Pancreas (tissue), 10 donors: ENCODE measurements at regions not wholly inside any gene's neighbourhood (a gene's known extent, or its start where the extent isn't known, plus 50 kb on each side); places are given as distances from the start of the nearest gene placed in this dataset.

ENCODE experiments used
- ATAC-seq, 4 donors: fragments of 200-7000 bp; cut with Tn5 transposase; one replicate each; pipeline versions ENCODE4 v1.8.0 to v1.9.1; 2020; ENCODE audit warnings: mild to moderate bottlenecking in 4 of 4, moderate library complexity in 4 of 4
- DNase-seq, 6 donors: peaks; one replicate each; pipeline ENCODE4 v3.0.0-alpha.2; 2020
- FAIRE-seq: peaks from 2 replicates; lab custom pipeline; 2012; peaks lifted over from hg19 to GRCh38; lab: Jason Lieb, UNC
- H3K27ac ChIP-seq, 4 donors: fragments of 200-600 bp; sonication (generic); 1 replicate in 3 of 4; 2 replicates in 1 of 4; pipeline versions ENCODE4 v1.5.0 to v1.8.0; 2020
- H3K27me3 ChIP-seq, 4 donors: fragments of 200-600 bp; one replicate each; pipeline ENCODE4 v1.8.0; 2021
- H3K36me3 ChIP-seq, 3 donors: fragments of 200-600 bp; sonication (generic) in 1 of 3; one replicate each; pipeline versions ENCODE4 v1.5.0 to v1.8.0; 2020 to 2021
- H3K4me1 ChIP-seq, 3 donors: fragments of 200-600 bp; one replicate each; pipeline ENCODE4 v1.8.0; 2021
- H3K4me3 ChIP-seq, 4 donors: fragments of 200-600 bp; sonication (generic) in 2 of 4; one replicate each; pipeline versions ENCODE4 v1.5.0 to v1.8.0; 2020 to 2021
- H3K9me3 ChIP-seq, 4 donors: fragments of 200-600 bp; one replicate each; pipeline ENCODE4 v1.8.0; 2021
- WGBS, 2 donors: extraction: QIAGEN DNeasy Blood & Tissue Kit; methylation state at CpG; one replicate each; pipeline ENCODE4 v1.1.7; 2013; 5-methylcytosine and 5-hydroxymethylcytosine counted together
- intact Hi-C, 3 donors: fragments of 100-400 bp; cut with DNase I; formaldehyde crosslinking; loops; one replicate each; pipeline versions ENCODE4 v1.11.1 to v1.14.2; 2022
- TF ChIP-seq, protein P1 (sequence below), 4 donors: fragments of 200-600 bp; sonication (generic) in 3 of 4; IDR thresholded peaks; one replicate each; pipeline versions ENCODE4 v1.5.0 to v1.8.0; 2021; ENCODE audit warnings: antibody characterized with exemption in 4 of 4
- donor health status: healthy with polysubstance abuse.
- donor health status: DM: no; HTN: no; CAD: no; lungs with moderate emphysema.
- donor health status: DM: no; HTN: no; CAD: no.
- donor health status: control.
- donor health status: control.
- donor health status: Bipolar disorder and iron deficiency.
- donor health status: DM: yes; HTN: yes; CAD: no.
- donor health status: DM: no; HTN: no; CAD: no.
- donor health status: DM: no; HTN: no; CAD: no.
- donor health status: DM: yes; HTN: yes; CAD: no.

DNA sequence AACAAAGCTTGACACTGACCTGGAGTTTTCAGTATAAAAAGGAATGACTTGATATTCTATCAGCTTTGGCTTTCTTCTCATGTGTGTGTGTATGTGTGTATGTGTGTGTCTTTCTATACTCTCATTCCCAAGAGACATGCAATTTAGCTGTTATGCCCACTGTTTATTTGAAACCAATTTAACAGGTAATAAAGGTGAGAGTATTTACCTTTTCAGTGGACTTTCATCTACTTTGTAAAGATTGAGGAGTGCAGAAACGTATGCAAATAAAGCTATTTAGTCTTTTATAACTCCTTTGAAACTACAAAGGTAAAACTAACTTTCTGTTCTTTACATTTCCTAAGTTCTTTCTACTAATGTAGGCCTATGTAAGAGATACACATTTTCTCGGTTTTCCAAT is 103.5 kb upstream of the HS3ST5 start:
- DNase-seq (no peak), ATAC-seq (no peak), FAIRE-seq (no peak)
- H3K9me3 ChIP-seq = no peaks in the 10 kb centered on the region
- WGBS, 2 donors = 59 to 63% methylated on average over 2 of the region's 2 CpGs
- intact Hi-C loops = no loop called here
- H3K4me1 ChIP-seq = no peaks in the 10 kb centered on the region
- no peak overlapping the region for H3K4me3 ChIP-seq
- no peaks in the 10 kb centered on the region for H3K36me3 ChIP-seq
- no peak overlapping the region for H3K27ac ChIP-seq
- no peaks in the 10 kb centered on the region for H3K27me3 ChIP-seq
- TF ChIP-seq, protein P1, sequence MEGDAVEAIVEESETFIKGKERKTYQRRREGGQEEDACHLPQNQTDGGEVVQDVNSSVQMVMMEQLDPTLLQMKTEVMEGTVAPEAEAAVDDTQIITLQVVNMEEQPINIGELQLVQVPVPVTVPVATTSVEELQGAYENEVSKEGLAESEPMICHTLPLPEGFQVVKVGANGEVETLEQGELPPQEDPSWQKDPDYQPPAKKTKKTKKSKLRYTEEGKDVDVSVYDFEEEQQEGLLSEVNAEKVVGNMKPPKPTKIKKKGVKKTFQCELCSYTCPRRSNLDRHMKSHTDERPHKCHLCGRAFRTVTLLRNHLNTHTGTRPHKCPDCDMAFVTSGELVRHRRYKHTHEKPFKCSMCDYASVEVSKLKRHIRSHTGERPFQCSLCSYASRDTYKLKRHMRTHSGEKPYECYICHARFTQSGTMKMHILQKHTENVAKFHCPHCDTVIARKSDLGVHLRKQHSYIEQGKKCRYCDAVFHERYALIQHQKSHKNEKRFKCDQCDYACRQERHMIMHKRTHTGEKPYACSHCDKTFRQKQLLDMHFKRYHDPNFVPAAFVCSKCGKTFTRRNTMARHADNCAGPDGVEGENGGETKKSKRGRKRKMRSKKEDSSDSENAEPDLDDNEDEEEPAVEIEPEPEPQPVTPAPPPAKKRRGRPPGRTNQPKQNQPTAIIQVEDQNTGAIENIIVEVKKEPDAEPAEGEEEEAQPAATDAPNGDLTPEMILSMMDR (IDR thresholded peaks at IDR 0.05) = no peak

DNA sequence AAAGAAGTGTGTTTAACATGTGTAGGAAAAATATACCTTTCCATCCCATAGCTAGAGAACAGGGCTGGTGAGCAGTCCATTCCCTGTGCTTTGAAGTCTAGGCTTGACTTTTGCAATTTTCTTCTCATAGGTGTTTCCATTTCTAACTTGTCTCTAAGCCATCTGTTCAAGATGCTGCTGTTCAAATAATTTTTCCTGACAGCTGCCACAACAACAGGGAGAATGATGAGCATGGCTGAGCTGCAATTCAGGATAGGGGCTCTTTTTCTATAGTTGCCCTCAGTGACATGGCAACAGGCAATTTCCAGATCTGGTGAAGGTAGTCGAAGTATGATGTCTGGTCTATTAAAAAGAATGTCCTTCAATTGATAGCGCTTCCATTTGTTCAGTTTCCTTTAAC is 103.0 kb upstream of the HS3ST5 start:
- ATAC-seq (no peak), FAIRE-seq (no peak), DNase-seq (no peak)
- 83 to 93% methylated on average over 2 of the region's 2 CpGs for WGBS, 2 donors
- intact Hi-C loops = no loop called here
- Histone ChIP-seq H3K27ac (no peak overlapping the region), H3K4me3 (no peak overlapping the region), H3K4me1 (no peaks in the 10 kb centered on the region), H3K27me3 (no peaks in the 10 kb centered on the region), H3K9me3 (no peaks in the 10 kb centered on the region), H3K36me3 (no peaks in the 10 kb centered on the region)
- TF ChIP-seq, protein P1 (IDR thresholded peaks at IDR 0.05) = no peak

DNA sequence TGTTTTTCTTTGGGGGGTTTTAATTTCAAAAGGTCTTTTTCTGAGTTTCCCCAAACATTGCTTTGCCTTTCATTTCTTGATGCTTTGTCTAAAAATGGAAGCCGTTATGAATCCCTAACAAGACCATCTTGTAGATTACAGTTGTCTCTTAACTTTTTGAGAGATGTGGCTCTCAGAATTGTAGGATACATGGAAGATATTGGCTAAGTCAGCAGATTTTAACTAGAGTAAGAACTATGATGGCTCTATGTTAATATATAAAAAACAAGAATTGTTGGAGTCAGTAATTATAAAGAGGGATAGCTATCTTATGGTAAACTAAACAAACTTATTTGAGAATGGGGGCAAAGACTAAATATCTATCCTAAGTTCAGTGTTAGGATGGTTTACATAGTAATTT is 96.6 kb upstream of the HS3ST5 start:
- FAIRE-seq (no peak), ATAC-seq (no peak), DNase-seq (no peak)
- no peak overlapping the region for H3K4me3 ChIP-seq
- no peaks in the 10 kb centered on the region for H3K36me3 ChIP-seq
- no peak overlapping the region for H3K27ac ChIP-seq
- TF ChIP-seq, protein P1 (IDR thresholded peaks at IDR 0.05) = no peak
- H3K27me3 ChIP-seq = no peaks in the 10 kb centered on the region
- H3K4me1 ChIP-seq = no peaks in the 10 kb centered on the region
- intact Hi-C loops = no loop called here
- H3K9me3 ChIP-seq = no peaks in the 10 kb centered on the region
- WGBS, 2 donors = 82 to 91% methylated on average over 1 of the region's 1 CpG

DNA sequence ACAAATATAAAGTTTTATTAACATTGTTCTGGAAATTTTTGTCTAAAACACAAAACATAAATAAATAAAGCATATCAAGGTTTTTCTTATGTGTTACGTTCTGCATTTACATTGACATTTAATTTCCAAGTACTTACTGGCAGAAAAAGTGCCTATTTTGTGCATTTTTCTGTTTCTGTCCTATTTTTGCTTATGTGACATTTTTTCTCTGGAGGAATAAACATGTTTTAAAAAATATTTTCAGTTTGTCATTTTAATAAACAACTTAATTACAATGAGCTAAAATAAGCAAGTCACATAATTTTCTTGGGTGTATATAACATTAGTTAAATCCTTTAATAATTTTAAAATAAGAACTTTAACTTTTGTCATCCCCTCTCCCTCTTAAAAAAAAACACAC is 94.4 kb upstream of the HS3ST5 start:
- ATAC-seq (no peak), FAIRE-seq (peak; percentile 34), DNase-seq (no peak)
- H3K27ac ChIP-seq = no peak overlapping the region
- no peaks in the 10 kb centered on the region for H3K36me3 ChIP-seq
- H3K4me3 ChIP-seq = no peak overlapping the region
- WGBS, 2 donors = 37 to 46% methylated on average over 1 of the region's 1 CpG
- TF ChIP-seq, protein P1 (IDR thresholded peaks at IDR 0.05) = no peak
- H3K4me1 ChIP-seq = no peaks in the 10 kb centered on the region
- intact Hi-C loops = no loop called here
- no peaks in the 10 kb centered on the region for H3K27me3 ChIP-seq
- H3K9me3 ChIP-seq = no peaks in the 10 kb centered on the region

DNA sequence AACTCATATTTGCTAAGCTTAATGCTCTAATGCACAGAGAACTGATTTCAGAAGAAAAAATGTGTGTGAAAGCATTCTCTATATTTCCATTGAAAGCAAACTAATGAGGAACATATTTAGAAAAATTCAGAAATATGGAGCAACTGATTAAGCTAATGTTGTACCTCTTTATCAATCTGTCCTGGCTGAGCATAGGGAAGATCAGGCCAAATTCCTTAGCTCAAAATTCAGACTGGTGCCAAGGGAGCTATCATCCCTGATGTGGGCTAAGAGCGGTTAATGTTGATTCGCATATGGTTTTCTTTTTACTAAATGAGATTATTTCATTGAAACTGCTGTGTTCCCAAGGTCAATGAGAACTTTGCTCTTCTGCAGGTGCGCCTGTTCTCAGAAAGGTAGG is 93.9 kb upstream of the HS3ST5 start:
- TF ChIP-seq, protein P1 (IDR thresholded peaks at IDR 0.05) = no peak
- Histone ChIP-seq H3K27me3 (no peaks in the 10 kb centered on the region), H3K36me3 (no peaks in the 10 kb centered on the region), H3K4me3 (no peak overlapping the region), H3K4me1 (no peaks in the 10 kb centered on the region), H3K27ac (no peak overlapping the region), H3K9me3 (no peaks in the 10 kb centered on the region)
- WGBS, 2 donors = 42% methylated on average over 3 of the region's 3 CpGs
- DNase-seq (no peak), ATAC-seq (no peak), FAIRE-seq (no peak)
- intact Hi-C loops = no loop called here
